PC-3 (cell line): ENCODE measurements at regions not wholly inside any gene's neighbourhood (a gene's known extent, or its start where the extent isn't known, plus 50 kb on each side); places are given as distances from the start of the nearest gene placed in this dataset.

ENCODE experiments used
- ATAC-seq: fragments of 200-7000 bp; cut with Tn5 transposase; 2 replicates; pipeline ENCODE4 v1.9.1; 2020; ENCODE audit warnings: mild to moderate bottlenecking, moderate library complexity
- BruUV-seq: library from RNA; stranded (reverse); fragments of 400-500 nt; replicated peaks from 2 replicates; lab custom pipeline; 2021; lab: Mats Ljungman, UMichigan
- CTCF ChIA-PET: fragments of 300-600 bp; sonication (Branson Sonifier 250); formaldehyde crosslinking; loops from one replicate; lab custom pipeline; 2022; ENCODE audit warnings: antibody characterized with exemption; lab: Charles Lee
- POLR2A ChIA-PET: fragments of 300-600 bp; sonication (Branson Sonifier 250); formaldehyde crosslinking; loops from one replicate; lab custom pipeline; 2022; ENCODE audit warnings: antibody characterized with exemption; ENCODE audit not compliant: unreplicated experiment; lab: Charles Lee
- DNase-seq: peaks from one replicate; pipeline ENCODE4 v3.0.0-alpha.2; 2015
- H2AFZ ChIP-seq: fragments of 300-600 bp; sonication (generic); 2 replicates; pipeline ENCODE4 v1.6.0; 2016; ENCODE audit warnings: antibody characterized with exemption, low read length
- H3F3A ChIP-seq: fragments of 300-600 bp; sonication (generic); one replicate; pipeline ENCODE4 v1.6.0; 2017; ENCODE audit warnings: antibody characterized with exemption, low read length, control low read depth, mild to moderate bottlenecking; ENCODE audit not compliant: unreplicated experiment
- H3K27ac ChIP-seq: fragments of 300-600 bp; sonication (generic); 2 replicates; pipeline ENCODE4 v1.5.1; 2016; ENCODE audit warnings: mild to moderate bottlenecking, low read length
- H3K27me3 ChIP-seq: fragments of 300-600 bp; sonication (generic); 2 replicates; pipeline ENCODE4 v1.6.1; 2016; ENCODE audit warnings: low read length, mixed read lengths
- H3K36me3 ChIP-seq: fragments of 300-600 bp; sonication (generic); 2 replicates; pipeline ENCODE4 v1.6.1; 2016; ENCODE audit warnings: low read depth, mixed run types, low read length, mixed read lengths
- H3K4me1 ChIP-seq: fragments of 300-600 bp; sonication (generic); 2 replicates; pipeline ENCODE4 v1.5.1; 2016; ENCODE audit warnings: low read length; ENCODE audit not compliant: insufficient read depth
- H3K4me2 ChIP-seq: fragments of 300-600 bp; sonication (generic); 2 replicates; pipeline ENCODE4 v1.6.0; 2016; ENCODE audit warnings: low read length
- H3K4me3 ChIP-seq: fragments of 300-600 bp; sonication (generic); 2 replicates; pipeline ENCODE4 v1.5.1; 2016; ENCODE audit warnings: mild to moderate bottlenecking, low read length, mixed read lengths
- H3K79me2 ChIP-seq: fragments of 300-600 bp; sonication (generic); 2 replicates; pipeline ENCODE4 v1.6.1; 2017; ENCODE audit warnings: low read length, mixed read lengths
- H3K9ac ChIP-seq: fragments of 300-600 bp; sonication (generic); 2 replicates; pipeline ENCODE4 v1.6.0; 2016; ENCODE audit warnings: mild to moderate bottlenecking, low read length
- H3K9me2 ChIP-seq: fragments of 300-600 bp; sonication (generic); replicated peaks from 2 replicates; pipeline ENCODE4 v1.6.1; 2016; ENCODE audit warnings: mixed run types, low read length, mixed read lengths
- H3K9me3 ChIP-seq: fragments of 300-600 bp; sonication (generic); 2 replicates; pipeline ENCODE4 v1.6.1; 2016; ENCODE audit warnings: low read length, mixed read lengths
- H4K20me1 ChIP-seq: fragments of 300-600 bp; sonication (generic); 2 replicates; pipeline ENCODE4 v1.6.1; 2016; ENCODE audit warnings: low read length, mixed read lengths
- CTCF ChIP-seq: fragments of 300-600 bp; sonication (generic); conservative IDR thresholded peaks from 2 replicates; pipeline ENCODE4 v1.5.1; 2017; ENCODE audit warnings: antibody characterized with exemption, low read depth, mild to moderate bottlenecking, low read length
- EZH2 ChIP-seq: fragments of 300-600 bp; sonication (generic); IDR thresholded peaks from one replicate; pipeline ENCODE4 v1.6.1; 2017; ENCODE audit warnings: antibody characterized with exemption, mild to moderate bottlenecking, low read length; ENCODE audit not compliant: unreplicated experiment
- EZH2phosphoT487 ChIP-seq: fragments of 300-600 bp; sonication (generic); IDR thresholded peaks from 2 replicates; pipeline ENCODE4 v1.6.1; 2018; ENCODE audit warnings: mild to moderate bottlenecking, antibody characterized with exemption, low read length, borderline replicate concordance
- intact Hi-C: fragments of 100-400 bp; cut with micrococcal nuclease; formaldehyde crosslinking; loops from 2 replicates; pipeline ENCODE4 v1.9.0; 2023

- Histone ChIP-seq H4K20me1 (no peaks in the 10 kb centered on the region), H3K4me1 (peaks cover 25% of the 10 kb centered on the region), H3K9me3 (no peaks in the 10 kb centered on the region), H3K27ac (no peak overlapping the region), H3K79me2 (no peaks in the 10 kb centered on the region), H3K4me2 (no peak overlapping the region), H3F3A (no peaks in the 10 kb centered on the region), H2AFZ (no peak overlapping the region), H3K9ac (no peak overlapping the region), H3K27me3 (no peaks in the 10 kb centered on the region), H3K4me3 (no peak overlapping the region), H3K36me3 (no peaks in the 10 kb centered on the region), H3K9me2 (no peaks in the 10 kb centered on the region)
- intact Hi-C loops: no loop called here
- no peak for ATAC-seq
- TF ChIP-seq CTCF: no peak
- TF ChIP-seq EZH2phosphoT487: no peak
- no peak for TF ChIP-seq EZH2
- DNase-seq: no peak
- ChIA-PET CTCF (no interaction called here), POLR2A (no interaction called here)
- BruUV-seq: no TSS peak
These were observed 61.6 kb upstream of the LAPTM5 start for GRCh38 chr1:30819244-30819571.

- CTCF ChIA-PET: no interaction called here
- Histone ChIP-seq H3K27ac (no peak overlapping the region), H3K4me1 (peaks cover 23% of the 10 kb centered on the region), H3F3A (no peaks in the 10 kb centered on the region), H3K9me3 (no peaks in the 10 kb centered on the region), H4K20me1 (no peaks in the 10 kb centered on the region), H3K27me3 (no peaks in the 10 kb centered on the region), H3K4me3 (no peak overlapping the region), H3K4me2 (no peak overlapping the region), H3K9ac (no peak overlapping the region), H3K79me2 (no peaks in the 10 kb centered on the region), H3K9me2 (no peaks in the 10 kb centered on the region), H2AFZ (no peak overlapping the region), H3K36me3 (no peaks in the 10 kb centered on the region)
- TF ChIP-seq CTCF (no peak), EZH2phosphoT487 (no peak), EZH2 (no peak)
- intact Hi-C loops: no loop called here
- no TSS peak for BruUV-seq
- DNase-seq (no peak), ATAC-seq (no peak)
- POLR2A ChIA-PET: no interaction called here
These were observed 61.1 kb upstream of the LAPTM5 start for GRCh38 chr1:30818568-30819243.

- Histone ChIP-seq H3K4me2 (no peak overlapping the region), H3K9me2 (no peaks in the 10 kb centered on the region), H3K9ac (no peak overlapping the region), H3K4me1 (peaks cover 15% of the 10 kb centered on the region), H3K27me3 (no peaks in the 10 kb centered on the region), H3K36me3 (no peaks in the 10 kb centered on the region), H4K20me1 (no peaks in the 10 kb centered on the region), H3K4me3 (no peak overlapping the region), H2AFZ (no peak overlapping the region), H3K79me2 (no peaks in the 10 kb centered on the region), H3F3A (no peaks in the 10 kb centered on the region), H3K27ac (no peak overlapping the region), H3K9me3 (no peaks in the 10 kb centered on the region)
- ChIA-PET CTCF (no interaction called here), POLR2A (no interaction called here)
- BruUV-seq: no TSS peak
- ATAC-seq (no peak), DNase-seq (no peak)
- intact Hi-C loops: no loop called here
- TF ChIP-seq CTCF (no peak), EZH2phosphoT487 (no peak), EZH2 (no peak)
These were observed 60.0 kb upstream of the LAPTM5 start for GRCh38 chr1:30817548-30817947.
